ENCODE measurements at regions not wholly inside any gene's neighbourhood (a gene's known extent, or its start where the extent isn't known, plus 50 kb on each side); places are given as distances from the start of the nearest gene placed in this dataset.

GRCh38 chr4:113824396-113824795 is 62.9 kb upstream of the CAMK2D start:
- TF ChIP-seq ERF (CRISPR knock-in tag; IDR thresholded peaks at IDR 0.05) = no peak
- TF ChIP-seq GABPA (tag; conservative IDR thresholded peaks at IDR 0.05; ENCODE audit: low read depth) = no peak
- TF ChIP-seq CTCF (IDR thresholded peaks at IDR 0.05 in 2 of 3, conservative IDR thresholded peaks at IDR 0.05 in 1 of 3; ENCODE audit: insufficient read depth in 2 of 3, low read depth in 1 of 3, low read length in 3 of 3) = no peak
- TF ChIP-seq LARP7 (IDR thresholded peaks at IDR 0.05) = no peak
- TF ChIP-seq FOXP1 (CRISPR knock-in tag; IDR thresholded peaks at IDR 0.05) = no peak
- no peak for TF ChIP-seq POLR2A (conservative IDR thresholded peaks at IDR 0.05)
- TF ChIP-seq, protein P1, sequence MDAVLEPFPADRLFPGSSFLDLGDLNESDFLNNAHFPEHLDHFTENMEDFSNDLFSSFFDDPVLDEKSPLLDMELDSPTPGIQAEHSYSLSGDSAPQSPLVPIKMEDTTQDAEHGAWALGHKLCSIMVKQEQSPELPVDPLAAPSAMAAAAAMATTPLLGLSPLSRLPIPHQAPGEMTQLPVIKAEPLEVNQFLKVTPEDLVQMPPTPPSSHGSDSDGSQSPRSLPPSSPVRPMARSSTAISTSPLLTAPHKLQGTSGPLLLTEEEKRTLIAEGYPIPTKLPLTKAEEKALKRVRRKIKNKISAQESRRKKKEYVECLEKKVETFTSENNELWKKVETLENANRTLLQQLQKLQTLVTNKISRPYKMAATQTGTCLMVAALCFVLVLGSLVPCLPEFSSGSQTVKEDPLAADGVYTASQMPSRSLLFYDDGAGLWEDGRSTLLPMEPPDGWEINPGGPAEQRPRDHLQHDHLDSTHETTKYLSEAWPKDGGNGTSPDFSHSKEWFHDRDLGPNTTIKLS (IDR thresholded peaks at IDR 0.05; ENCODE audit: borderline replicate concordance, low read depth) = no peak
- TF ChIP-seq BACH1 (tag; IDR thresholded peaks at IDR 0.05) = no peak
- no peak for TF ChIP-seq SPI1 (IDR thresholded peaks at IDR 0.05; ENCODE audit: borderline replicate concordance, low read depth, low read length)
- no peak for TF ChIP-seq CHD4 (IDR thresholded peaks at IDR 0.05; ENCODE audit: insufficient read depth, insufficient replicate concordance, low read depth, low read length, poor library complexity, severe bottlenecking)
- TF ChIP-seq KDM1A (IDR thresholded peaks at IDR 0.05) = no peak

Measured in K562 (cell line).